ENCODE measurements at regions not wholly inside any gene's neighbourhood (a gene's known extent, or its start where the extent isn't known, plus 50 kb on each side); places are given as distances from the start of the nearest gene placed in this dataset.

GRCh38 chr16:55948230-55948629 is 73.1 kb upstream of the CES5A start:
- TF ChIP-seq, protein P1, sequence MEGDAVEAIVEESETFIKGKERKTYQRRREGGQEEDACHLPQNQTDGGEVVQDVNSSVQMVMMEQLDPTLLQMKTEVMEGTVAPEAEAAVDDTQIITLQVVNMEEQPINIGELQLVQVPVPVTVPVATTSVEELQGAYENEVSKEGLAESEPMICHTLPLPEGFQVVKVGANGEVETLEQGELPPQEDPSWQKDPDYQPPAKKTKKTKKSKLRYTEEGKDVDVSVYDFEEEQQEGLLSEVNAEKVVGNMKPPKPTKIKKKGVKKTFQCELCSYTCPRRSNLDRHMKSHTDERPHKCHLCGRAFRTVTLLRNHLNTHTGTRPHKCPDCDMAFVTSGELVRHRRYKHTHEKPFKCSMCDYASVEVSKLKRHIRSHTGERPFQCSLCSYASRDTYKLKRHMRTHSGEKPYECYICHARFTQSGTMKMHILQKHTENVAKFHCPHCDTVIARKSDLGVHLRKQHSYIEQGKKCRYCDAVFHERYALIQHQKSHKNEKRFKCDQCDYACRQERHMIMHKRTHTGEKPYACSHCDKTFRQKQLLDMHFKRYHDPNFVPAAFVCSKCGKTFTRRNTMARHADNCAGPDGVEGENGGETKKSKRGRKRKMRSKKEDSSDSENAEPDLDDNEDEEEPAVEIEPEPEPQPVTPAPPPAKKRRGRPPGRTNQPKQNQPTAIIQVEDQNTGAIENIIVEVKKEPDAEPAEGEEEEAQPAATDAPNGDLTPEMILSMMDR (IDR thresholded peaks at IDR 0.05; ENCODE audit: low read depth, low read length, poor library complexity, severe bottlenecking), result no peak
- no peak for TF ChIP-seq EZH2phosphoT487 (IDR thresholded peaks at IDR 0.05; ENCODE audit: borderline replicate concordance, low read length)
